H1 (cell line): ENCODE measurements at regions not wholly inside any gene's neighbourhood (a gene's known extent, or its start where the extent isn't known, plus 50 kb on each side); places are given as distances from the start of the nearest gene placed in this dataset.
"Not testable (repeated sequence)": the region's sequence is repeated elsewhere in the genome, so short reads cannot be mapped to it uniquely, and the experiment has no call there.

Experiments
- CTCF ChIA-PET: fragments of 300-600 bp; sonication (Branson Sonifier 250); formaldehyde crosslinking; loops from one replicate; lab custom pipeline; 2021; ENCODE audit not compliant: partially characterized antibody; lab: Charles Lee
- POLR2A ChIA-PET: fragments of 300-600 bp; sonication (Branson Sonifier 250); formaldehyde crosslinking; loops from one replicate; lab custom pipeline; 2021; ENCODE audit warnings: inconsistent platforms; ENCODE audit not compliant: partially characterized antibody; lab: Charles Lee
- DNase-seq, 2 experiments: peaks; one replicate each; pipeline versions ENCODE4 v3.0.0 to v3.0.0-alpha.2; 2010 to 2022; ENCODE audit warnings: low spot score in 2 of 2, low read depth in 1 of 2, mixed read lengths in 1 of 2
- FAIRE-seq: peaks from 2 replicates; lab custom pipeline; 2011; peaks lifted over from hg19 to GRCh38; lab: Jason Lieb, UNC
- H2AFZ ChIP-seq: 2 replicates; pipeline ENCODE4 v1.8.1; 2012; ENCODE audit warnings: low read length, inconsistent platforms
- H2AK5ac ChIP-seq: 2 replicates; pipeline ENCODE4 v1.6.1; 2013; ENCODE audit warnings: low read depth, low read length
- H2BK120ac ChIP-seq: replicated peaks from 2 replicates; pipeline ENCODE3; 2013; ENCODE audit warnings: low read depth, low read length, inconsistent platforms
- H2BK12ac ChIP-seq: 2 replicates; pipeline ENCODE4 v1.6.1; 2013; ENCODE audit warnings: low read depth, low read length
- H2BK15ac ChIP-seq: 2 replicates; pipeline ENCODE4 v1.6.1; 2013; ENCODE audit warnings: low read length
- H2BK20ac ChIP-seq: 2 replicates; pipeline ENCODE4 v1.6.1; 2013; ENCODE audit warnings: low read length
- H2BK5ac ChIP-seq: 2 replicates; pipeline ENCODE4 v1.6.1; 2013; ENCODE audit warnings: low read depth, low read length
- H3K14ac ChIP-seq: 2 replicates; pipeline ENCODE4 v1.6.1; 2013; ENCODE audit warnings: inconsistent platforms; ENCODE audit not compliant: insufficient read length
- H3K18ac ChIP-seq: 2 replicates; pipeline ENCODE4 v1.6.1; 2013; ENCODE audit warnings: low read length; ENCODE audit errors: extremely low read depth
- H3K23ac ChIP-seq: 2 replicates; pipeline ENCODE4 v1.6.1; 2013; ENCODE audit warnings: inconsistent platforms; ENCODE audit not compliant: insufficient read length
- H3K23me2 ChIP-seq: 2 replicates; pipeline ENCODE4 v1.6.1; 2013; ENCODE audit warnings: low read depth, low read length
- H3K27ac ChIP-seq: 2 replicates; pipeline ENCODE4 v1.6.1; 2011; ENCODE audit warnings: low read depth, low read length, inconsistent platforms
- H3K27me3 ChIP-seq, 4 experiments: replicated peaks in 1 of 4; 1 replicate in 1 of 4; 2 replicates in 3 of 4; pipeline versions ENCODE4 v1.6.1 to v1.8.1; 2011 to 2013; ENCODE audit warnings: low read length in 3 of 4, mild to moderate bottlenecking in 3 of 4, inconsistent platforms in 2 of 4, mixed read lengths in 2 of 4, moderate library complexity in 1 of 4; ENCODE audit not compliant: control insufficient read depth in 3 of 4, insufficient read depth in 3 of 4; ENCODE audit errors: extremely low read depth in 1 of 4
- H3K36me3 ChIP-seq, 4 experiments: 2 replicates each; pipeline versions ENCODE4 v1.6.1 to v1.8.1; 2011 to 2013; ENCODE audit warnings: mild to moderate bottlenecking in 4 of 4, low read length in 3 of 4, moderate library complexity in 2 of 4, control low read depth in 1 of 4, inconsistent platforms in 1 of 4; ENCODE audit not compliant: insufficient read depth in 4 of 4, control insufficient read depth in 2 of 4
- H3K4ac ChIP-seq: replicated peaks from 2 replicates; pipeline ENCODE3; 2013; ENCODE audit warnings: low read length, low read depth, mixed read lengths, inconsistent platforms; ENCODE audit not compliant: insufficient read length
- H3K4me1 ChIP-seq, 4 experiments: replicated peaks in 1 of 4; 1 replicate in 1 of 4; 2 replicates in 3 of 4; pipeline versions ENCODE4 v1.6.1 to v1.8.1; 2011 to 2013; ENCODE audit warnings: low read length in 3 of 4, inconsistent platforms in 2 of 4, mixed read lengths in 1 of 4; ENCODE audit not compliant: insufficient read depth in 4 of 4, control insufficient read depth in 3 of 4
- H3K4me2 ChIP-seq, 2 experiments: 2 replicates each; pipeline versions ENCODE4 v1.6.1 to v1.8.1; 2011 to 2013; ENCODE audit warnings: low read depth in 2 of 2, low read length in 2 of 2, control low read depth in 1 of 2, inconsistent platforms in 1 of 2, mild to moderate bottlenecking in 1 of 2; ENCODE audit not compliant: insufficient read depth in 1 of 2
- H3K4me3 ChIP-seq, 4 experiments: fragments of 200-600, 300-600 bp in 1 of 4; sonication (generic), shearing (Covaris generic), sonication (Bioruptor Twin) in 1 of 4; 2 replicates each; pipeline versions ENCODE4 v1.5.1 to v1.8.1; 2011 to 2016; ENCODE audit warnings: low read length in 4 of 4, low read depth in 3 of 4, control low read depth in 2 of 4, inconsistent platforms in 2 of 4, mild to moderate bottlenecking in 2 of 4, mixed read lengths in 1 of 4, moderate library complexity in 1 of 4; ENCODE audit not compliant: insufficient read depth in 2 of 4; ENCODE audit errors: extremely low read depth in 1 of 4
- H3K56ac ChIP-seq: replicated peaks from 2 replicates; pipeline ENCODE3; 2013; ENCODE audit warnings: low read depth, mild to moderate bottlenecking, mixed read lengths, low read length, inconsistent platforms; ENCODE audit not compliant: insufficient read length
- H3K79me1 ChIP-seq: 2 replicates; pipeline ENCODE4 v1.6.1; 2013; ENCODE audit warnings: low read depth, low read length, control low read depth
- H3K79me2 ChIP-seq, 2 experiments: 2 replicates each; pipeline versions ENCODE4 v1.6.1 to v1.8.1; 2012 to 2013; ENCODE audit warnings: low read length in 2 of 2, mild to moderate bottlenecking in 2 of 2, inconsistent platforms in 1 of 2; ENCODE audit not compliant: insufficient read depth in 2 of 2, control insufficient read depth in 1 of 2
- H3K9ac ChIP-seq, 4 experiments: replicated peaks in 1 of 4; 1 replicate in 1 of 4; 2 replicates in 3 of 4; pipeline versions ENCODE4 v1.6.1 to v1.8.1; 2011 to 2013; ENCODE audit warnings: low read depth in 3 of 4, low read length in 3 of 4, control low read depth in 2 of 4, mild to moderate bottlenecking in 2 of 4, moderate library complexity in 2 of 4, inconsistent platforms in 1 of 4; ENCODE audit errors: extremely low read depth in 1 of 4
- H3K9me3 ChIP-seq, 2 experiments: 2 replicates each; pipeline versions ENCODE4 v1.6.1 to v1.8.1; 2012 to 2013; ENCODE audit warnings: mild to moderate bottlenecking in 2 of 2, moderate library complexity in 2 of 2, control low read depth in 1 of 2, inconsistent platforms in 1 of 2, low read depth in 1 of 2, low read length in 1 of 2, mixed read lengths in 1 of 2; ENCODE audit not compliant: insufficient read depth in 2 of 2
- H4K20me1 ChIP-seq, 2 experiments: replicated peaks in 1 of 2; 2 replicates each; pipeline versions ENCODE3 to v1.8.1; 2011 to 2013; ENCODE audit warnings: inconsistent platforms in 2 of 2, low read length in 2 of 2, mild to moderate bottlenecking in 1 of 2; ENCODE audit not compliant: insufficient read depth in 2 of 2, control insufficient read depth in 1 of 2
- H4K5ac ChIP-seq: 2 replicates; pipeline ENCODE4 v1.6.1; 2013; ENCODE audit warnings: low read length, low read depth, mixed read lengths, inconsistent platforms; ENCODE audit not compliant: insufficient read length
- H4K8ac ChIP-seq: 2 replicates; pipeline ENCODE4 v1.8.0; 2013; ENCODE audit warnings: mild to moderate bottlenecking, moderate library complexity, low read length, inconsistent platforms; ENCODE audit not compliant: insufficient read depth; ENCODE audit errors: extremely low read depth
- H4K91ac ChIP-seq: replicated peaks from 2 replicates; pipeline ENCODE3; 2013; ENCODE audit warnings: low read length, mixed read lengths, inconsistent platforms; ENCODE audit not compliant: insufficient read length
- SP1 ChIP-seq: IDR thresholded peaks from 2 replicates; pipeline ENCODE4 v1.6.1; 2011; ENCODE audit warnings: low read depth, low read length
- WGBS, 2 experiments: shearing (Covaris generic) in 1 of 2; methylation state at CpG; one replicate each; pipeline versions ENCODE4 v1.1.6 to v1.1.7; 2013 to 2015; ENCODE audit warnings: low lambda C conversion rate in 2 of 2, mixed read lengths in 2 of 2, inconsistent platforms in 1 of 2, low coverage in 1 of 2, missing lambda C conversion rate in 1 of 2; ENCODE audit not compliant: insufficient replicate concordance in 2 of 2, insufficient coverage in 1 of 2, insufficient read length in 1 of 2; ENCODE audit errors: extremely low coverage in 1 of 2, missing lambda C conversion rate in 1 of 2; 5-methylcytosine and 5-hydroxymethylcytosine counted together

- H3K4ac ChIP-seq, H2BK20ac ChIP-seq, H2AK5ac ChIP-seq, H3K9me3 ChIP-seq, H3K56ac ChIP-seq, H2BK15ac ChIP-seq, H3K4me1 ChIP-seq, H3K14ac ChIP-seq, H3K79me2 ChIP-seq, H3K4me3 ChIP-seq, H3K36me3 ChIP-seq, H2BK5ac ChIP-seq, H4K20me1 ChIP-seq, H3K9ac ChIP-seq, H3K23me2 ChIP-seq, H3K27ac ChIP-seq, H4K5ac ChIP-seq, DNase-seq, H4K91ac ChIP-seq, H2AFZ ChIP-seq, H3K27me3 ChIP-seq, H2BK120ac ChIP-seq, H3K4me2 ChIP-seq, H3K23ac ChIP-seq, H3K79me1 ChIP-seq, H2BK12ac ChIP-seq, H4K8ac ChIP-seq, H3K18ac ChIP-seq, FAIRE-seq: not testable (repeated sequence)
- 88% methylated on average over 6 of the region's 6 CpGs; no CpG with 5 or more reads in 1 of the 2 experiments for WGBS, 2 experiments
- ChIA-PET POLR2A (interaction anchor here (0.9 kb wide), 1 partner anchor 14 kb away, joined by 3 read pairs; no protein-coding TSS in a partner anchor), CTCF (interaction anchor here (0.7 to 4.2 kb wide), 8 partner anchors 9 to 291 kb away, joined by 3 to 42 read pairs (median 3); no protein-coding TSS in a partner anchor)
- TF ChIP-seq SP1 = peak; percentile 45; the same call in 1 of the 2 replicates
These were observed 107.8 kb upstream of the BMPER start for GRCh38 chr7:33797512-33797911.
